Spleen (tissue), 7 donors: ENCODE measurements at regions not wholly inside any gene's neighbourhood (a gene's known extent, or its start where the extent isn't known, plus 50 kb on each side); places are given as distances from the start of the nearest gene placed in this dataset.

Experiments
- POLR2A ChIP-seq, 3 donors: fragments of 450-650 bp; IDR thresholded peaks; one replicate each; pipeline ENCODE4 v1.5.1; 2017; ENCODE audit warnings: antibody characterized with exemption in 3 of 3, mild to moderate bottlenecking in 1 of 3
- POLR2AphosphoS5 ChIP-seq, 3 donors: sonication (generic); formaldehyde crosslinking; IDR thresholded peaks; one replicate each; pipeline ENCODE4 v1.5.1; 2017; ENCODE audit warnings: antibody characterized with exemption in 3 of 3
- TF ChIP-seq, protein P1 (sequence below), 11 experiments: fragments of 200-600 bp in 7 of 11; fragments of 450-650 bp in 4 of 11; sonication (generic) in 4 of 11; IDR thresholded peaks in 8 of 11; conservative IDR thresholded peaks in 3 of 11; 1 replicate in 7 of 11; 2 replicates in 4 of 11; pipeline versions ENCODE4 v1.4.0 to v1.8.0; 2016 to 2021; ENCODE audit warnings: antibody characterized with exemption in 11 of 11, inconsistent platforms in 4 of 11, mild to moderate bottlenecking in 1 of 11
- donor health status: DM: no; HTN: no; CAD: no; lungs with moderate emphysema.
- donor health status: DM: no; HTN: no; CAD: no.
- donor health status: DM: no; HTN: no; CAD: no.

DNA sequence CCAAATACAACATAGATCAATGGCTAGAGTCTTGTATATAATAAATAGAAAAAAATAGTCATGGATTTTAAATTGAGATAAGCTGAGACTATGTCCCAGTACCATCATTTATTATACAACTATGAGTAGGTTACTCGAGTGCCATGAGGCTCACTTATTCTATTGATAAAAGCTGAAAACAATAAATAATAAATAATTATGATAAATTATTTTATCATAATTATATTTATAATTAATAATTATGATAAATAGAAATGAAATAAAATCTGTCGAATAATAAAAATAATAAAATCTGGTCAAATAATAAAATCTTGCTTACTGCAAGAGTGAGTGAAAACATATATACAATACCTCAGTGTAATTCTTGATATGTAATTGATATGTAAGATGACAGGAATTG is 801.4 kb downstream of the FAM181B start:
- TF ChIP-seq POLR2A (IDR thresholded peaks at IDR 0.05) (no peak), POLR2AphosphoS5 (IDR thresholded peaks at IDR 0.05) (no peak)
- TF ChIP-seq, protein P1, sequence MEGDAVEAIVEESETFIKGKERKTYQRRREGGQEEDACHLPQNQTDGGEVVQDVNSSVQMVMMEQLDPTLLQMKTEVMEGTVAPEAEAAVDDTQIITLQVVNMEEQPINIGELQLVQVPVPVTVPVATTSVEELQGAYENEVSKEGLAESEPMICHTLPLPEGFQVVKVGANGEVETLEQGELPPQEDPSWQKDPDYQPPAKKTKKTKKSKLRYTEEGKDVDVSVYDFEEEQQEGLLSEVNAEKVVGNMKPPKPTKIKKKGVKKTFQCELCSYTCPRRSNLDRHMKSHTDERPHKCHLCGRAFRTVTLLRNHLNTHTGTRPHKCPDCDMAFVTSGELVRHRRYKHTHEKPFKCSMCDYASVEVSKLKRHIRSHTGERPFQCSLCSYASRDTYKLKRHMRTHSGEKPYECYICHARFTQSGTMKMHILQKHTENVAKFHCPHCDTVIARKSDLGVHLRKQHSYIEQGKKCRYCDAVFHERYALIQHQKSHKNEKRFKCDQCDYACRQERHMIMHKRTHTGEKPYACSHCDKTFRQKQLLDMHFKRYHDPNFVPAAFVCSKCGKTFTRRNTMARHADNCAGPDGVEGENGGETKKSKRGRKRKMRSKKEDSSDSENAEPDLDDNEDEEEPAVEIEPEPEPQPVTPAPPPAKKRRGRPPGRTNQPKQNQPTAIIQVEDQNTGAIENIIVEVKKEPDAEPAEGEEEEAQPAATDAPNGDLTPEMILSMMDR (IDR thresholded peaks at IDR 0.05 in 8 of 11, conservative IDR thresholded peaks at IDR 0.05 in 3 of 11), result no peak
